ENCODE measurements at regions not wholly inside any gene's neighbourhood (a gene's known extent, or its start where the extent isn't known, plus 50 kb on each side); places are given as distances from the start of the nearest gene placed in this dataset.

- no peak overlapping the region for H3K4me3 ChIP-seq
- DNase-seq: no peak
- no peak overlapping the region for H3K27ac ChIP-seq
- intact Hi-C loops (cut with DNase I; ENCODE audit: low total_unique reads): no loop called here
- no peaks in the 10 kb centered on the region for H3K27me3 ChIP-seq
- H3K36me3 ChIP-seq: no peaks in the 10 kb centered on the region
- no peak for TF ChIP-seq EP300 (IDR thresholded peaks at IDR 0.05)
- TF ChIP-seq CTCF (IDR thresholded peaks at IDR 0.05): no peak
- TF ChIP-seq POLR2AphosphoS5 (IDR thresholded peaks at IDR 0.05): no peak
- no peak for TF ChIP-seq POLR2A (IDR thresholded peaks at IDR 0.05)
- no peaks in the 10 kb centered on the region for H3K9me3 ChIP-seq
- peaks cover 0 to 7% (median 0%) of the 10 kb centered on the region in 4 donors for H3K4me1 ChIP-seq
Observed at GRCh38 chr4:125072269-125072668, 242.5 kb upstream of the FAT4 start.

- intact Hi-C loops (cut with DNase I; ENCODE audit: low total_unique reads): no loop called here
- no peak for TF ChIP-seq EP300 (IDR thresholded peaks at IDR 0.05)
- TF ChIP-seq CTCF (IDR thresholded peaks at IDR 0.05): no peak
- TF ChIP-seq POLR2AphosphoS5 (IDR thresholded peaks at IDR 0.05): no peak
- H3K27me3 ChIP-seq: no peaks in the 10 kb centered on the region
- no peak overlapping the region for H3K4me3 ChIP-seq
- peaks cover 0 to 7% (median 0%) of the 10 kb centered on the region in 4 donors for H3K4me1 ChIP-seq
- no peaks in the 10 kb centered on the region for H3K9me3 ChIP-seq
- no peak overlapping the region for H3K27ac ChIP-seq
- peak in 1 of 2 donors; percentile 16 for DNase-seq
- H3K36me3 ChIP-seq: no peaks in the 10 kb centered on the region
Observed at GRCh38 chr4:125070861-125071260, 243.9 kb upstream of the FAT4 start.

GRCh38 chr4:125062115-125063050 is 252.4 kb upstream of the FAT4 start:
- Histone ChIP-seq H3K4me1 (no peaks in the 10 kb centered on the region), H3K36me3 (no peaks in the 10 kb centered on the region), H3K9me3 (no peaks in the 10 kb centered on the region), H3K27ac (no peak overlapping the region), H3K27me3 (no peaks in the 10 kb centered on the region), H3K4me3 (no peak overlapping the region)
- DNase-seq: no peak
- intact Hi-C loops (cut with DNase I; ENCODE audit: low total_unique reads): no loop called here
- WGBS, 5 donors: 77 to 82% (median 80%) methylated on average over 7 of the region's 7 CpGs
- TF ChIP-seq POLR2AphosphoS5 (IDR thresholded peaks at IDR 0.05) (no peak), CTCF (IDR thresholded peaks at IDR 0.05) (no peak), POLR2A (IDR thresholded peaks at IDR 0.05) (no peak), EP300 (IDR thresholded peaks at IDR 0.05) (no peak)

- TF ChIP-seq EP300 (IDR thresholded peaks at IDR 0.05) (no peak), POLR2A (IDR thresholded peaks at IDR 0.05) (no peak), POLR2AphosphoS5 (IDR thresholded peaks at IDR 0.05) (no peak), CTCF (IDR thresholded peaks at IDR 0.05) (no peak)
- no peaks in the 10 kb centered on the region for H3K27me3 ChIP-seq
- H3K36me3 ChIP-seq: no peaks in the 10 kb centered on the region
- no peaks in the 10 kb centered on the region for H3K4me1 ChIP-seq
- no peaks in the 10 kb centered on the region for H3K9me3 ChIP-seq
- WGBS, 5 donors: 66 to 89% (median 73%) methylated on average over 2 of the region's 2 CpGs
- H3K4me3 ChIP-seq: no peak overlapping the region
- no peak for DNase-seq
- no peak overlapping the region for H3K27ac ChIP-seq
- intact Hi-C loops (cut with DNase I; ENCODE audit: low total_unique reads): no loop called here
Observed at GRCh38 chr4:125060376-125060775, 254.4 kb upstream of the FAT4 start.
